ENCODE measurements at regions not wholly inside any gene's neighbourhood (a gene's known extent, or its start where the extent isn't known, plus 50 kb on each side); places are given as distances from the start of the nearest gene placed in this dataset.
A peak's percentile ranks its signal among the peaks of the same experiment; 100 is the strongest.

- H3K4me1 ChIP-seq (ENCODE audit: control insufficient read depth, insufficient read depth, low read length): no peaks in the 10 kb centered on the region
- H3K4me3 ChIP-seq (ENCODE audit: low read length): no peak overlapping the region
- H3K9me3 ChIP-seq (ENCODE audit: control insufficient read depth, low read depth, low read length): no peaks in the 10 kb centered on the region
- no peak for DNase-seq
- H3K27ac ChIP-seq (ENCODE audit: low read length): no peak overlapping the region
- no peaks in the 10 kb centered on the region for H3K36me3 ChIP-seq (ENCODE audit: control insufficient read depth, insufficient read depth, low read length)
- WGBS (ENCODE audit: insufficient coverage, low lambda C conversion rate): 56% methylated on average over 4 of the region's 5 CpGs
- H3K27me3 ChIP-seq (ENCODE audit: control insufficient read depth, insufficient read depth, low read length): no peaks in the 10 kb centered on the region
Observed at GRCh38 chr5:18334949-18335348, 700.7 kb downstream of the TAF11L14 start.

- Histone ChIP-seq H3K4me3 (ENCODE audit: low read length) (no peak overlapping the region), H3K4me1 (ENCODE audit: control insufficient read depth, insufficient read depth, low read length) (no peaks in the 10 kb centered on the region), H3K27ac (ENCODE audit: low read length) (no peak overlapping the region), H3K9me3 (ENCODE audit: control insufficient read depth, low read depth, low read length) (no peaks in the 10 kb centered on the region), H3K27me3 (ENCODE audit: control insufficient read depth, insufficient read depth, low read length) (no peaks in the 10 kb centered on the region), H3K36me3 (ENCODE audit: control insufficient read depth, insufficient read depth, low read length) (no peaks in the 10 kb centered on the region)
- 71% methylated on average over 1 of the region's 3 CpGs for WGBS (ENCODE audit: insufficient coverage, low lambda C conversion rate)
- no peak for DNase-seq
Observed at GRCh38 chr5:18354828-18355227, 720.6 kb downstream of the TAF11L14 start.

GRCh38 chr5:18357486-18357885, 723.2 kb downstream of the TAF11L14 start:
- no peaks in the 10 kb centered on the region for H3K4me1 ChIP-seq (ENCODE audit: control insufficient read depth, insufficient read depth, low read length)
- no peaks in the 10 kb centered on the region for H3K9me3 ChIP-seq (ENCODE audit: control insufficient read depth, low read depth, low read length)
- no CpG with 5 or more reads among the region's 4 CpGs for WGBS (ENCODE audit: insufficient coverage, low lambda C conversion rate)
- H3K27ac ChIP-seq (ENCODE audit: low read length): no peak overlapping the region
- no peaks in the 10 kb centered on the region for H3K27me3 ChIP-seq (ENCODE audit: control insufficient read depth, insufficient read depth, low read length)
- no peaks in the 10 kb centered on the region for H3K36me3 ChIP-seq (ENCODE audit: control insufficient read depth, insufficient read depth, low read length)
- DNase-seq: no peak
- H3K4me3 ChIP-seq (ENCODE audit: low read length): no peak overlapping the region

- Histone ChIP-seq H3K27ac (ENCODE audit: low read length) (no peak overlapping the region), H3K27me3 (ENCODE audit: control insufficient read depth, insufficient read depth, low read length) (no peaks in the 10 kb centered on the region), H3K4me1 (ENCODE audit: control insufficient read depth, insufficient read depth, low read length) (no peaks in the 10 kb centered on the region), H3K36me3 (ENCODE audit: control insufficient read depth, insufficient read depth, low read length) (no peaks in the 10 kb centered on the region), H3K4me3 (ENCODE audit: low read length) (no peak overlapping the region), H3K9me3 (ENCODE audit: control insufficient read depth, low read depth, low read length) (no peaks in the 10 kb centered on the region)
- 33% methylated on average over 1 of the region's 8 CpGs for WGBS (ENCODE audit: insufficient coverage, low lambda C conversion rate)
- DNase-seq: no peak
Observed at GRCh38 chr5:18366234-18366633, 732.0 kb downstream of the TAF11L14 start.

GRCh38 chr5:18370531-18370930, 736.3 kb downstream of the TAF11L14 start:
- Histone ChIP-seq H3K36me3 (ENCODE audit: control insufficient read depth, insufficient read depth, low read length) (no peaks in the 10 kb centered on the region), H3K27me3 (ENCODE audit: control insufficient read depth, insufficient read depth, low read length) (no peaks in the 10 kb centered on the region), H3K4me1 (ENCODE audit: control insufficient read depth, insufficient read depth, low read length) (no peaks in the 10 kb centered on the region), H3K4me3 (ENCODE audit: low read length) (no peak overlapping the region), H3K27ac (ENCODE audit: low read length) (no peak overlapping the region), H3K9me3 (ENCODE audit: control insufficient read depth, low read depth, low read length) (no peaks in the 10 kb centered on the region)
- 42% methylated on average over 2 of the region's 3 CpGs for WGBS (ENCODE audit: insufficient coverage, low lambda C conversion rate)
- no peak for DNase-seq

GRCh38 chr5:18375641-18376040, 741.4 kb downstream of the TAF11L14 start:
- no peak for DNase-seq
- H3K4me3 ChIP-seq (ENCODE audit: low read length): no peak overlapping the region
- no peaks in the 10 kb centered on the region for H3K9me3 ChIP-seq (ENCODE audit: control insufficient read depth, low read depth, low read length)
- no peak overlapping the region for H3K27ac ChIP-seq (ENCODE audit: low read length)
- WGBS (ENCODE audit: insufficient coverage, low lambda C conversion rate): no CpG with 5 or more reads among the region's 2 CpGs
- H3K27me3 ChIP-seq (ENCODE audit: control insufficient read depth, insufficient read depth, low read length): no peaks in the 10 kb centered on the region
- no peaks in the 10 kb centered on the region for H3K4me1 ChIP-seq (ENCODE audit: control insufficient read depth, insufficient read depth, low read length)
- no peaks in the 10 kb centered on the region for H3K36me3 ChIP-seq (ENCODE audit: control insufficient read depth, insufficient read depth, low read length)

- H3K27me3 ChIP-seq (ENCODE audit: control insufficient read depth, insufficient read depth, low read length): no peaks in the 10 kb centered on the region
- no peak for DNase-seq
- H3K27ac ChIP-seq (ENCODE audit: low read length): no peak overlapping the region
- no peaks in the 10 kb centered on the region for H3K36me3 ChIP-seq (ENCODE audit: control insufficient read depth, insufficient read depth, low read length)
- no peaks in the 10 kb centered on the region for H3K9me3 ChIP-seq (ENCODE audit: control insufficient read depth, low read depth, low read length)
- 100% methylated on average over 2 of the region's 2 CpGs for WGBS (ENCODE audit: insufficient coverage, low lambda C conversion rate)
- no peak overlapping the region for H3K4me3 ChIP-seq (ENCODE audit: low read length)
- H3K4me1 ChIP-seq (ENCODE audit: control insufficient read depth, insufficient read depth, low read length): no peaks in the 10 kb centered on the region
Observed at GRCh38 chr5:18378066-18378465, 743.8 kb downstream of the TAF11L14 start.

GRCh38 chr5:18379189-18379588, 744.9 kb downstream of the TAF11L14 start:
- Histone ChIP-seq H3K36me3 (ENCODE audit: control insufficient read depth, insufficient read depth, low read length) (no peaks in the 10 kb centered on the region), H3K4me3 (ENCODE audit: low read length) (no peak overlapping the region)
- 0% methylated on average over 1 of the region's 1 CpG for WGBS (ENCODE audit: insufficient coverage, low lambda C conversion rate)

GRCh38 chr5:18380729-18381362, 746.6 kb downstream of the TAF11L14 start:
- no peaks in the 10 kb centered on the region for H3K27me3 ChIP-seq (ENCODE audit: control insufficient read depth, insufficient read depth, low read length)
- H3K4me3 ChIP-seq (ENCODE audit: low read length): no peak overlapping the region
- no peaks in the 10 kb centered on the region for H3K9me3 ChIP-seq (ENCODE audit: control insufficient read depth, low read depth, low read length)
- DNase-seq: no peak
- WGBS (ENCODE audit: insufficient coverage, low lambda C conversion rate): 80% methylated on average over 1 of the region's 2 CpGs
- no peaks in the 10 kb centered on the region for H3K4me1 ChIP-seq (ENCODE audit: control insufficient read depth, insufficient read depth, low read length)
- H3K27ac ChIP-seq (ENCODE audit: low read length): no peak overlapping the region
- H3K36me3 ChIP-seq (ENCODE audit: control insufficient read depth, insufficient read depth, low read length): no peaks in the 10 kb centered on the region

More at GRCh38 chr5:18379189-18379588, 744.9 kb downstream of the TAF11L14 start:
- Histone ChIP-seq H3K27me3 (ENCODE audit: control insufficient read depth, insufficient read depth, low read length) (no peaks in the 10 kb centered on the region), H3K4me1 (ENCODE audit: control insufficient read depth, insufficient read depth, low read length) (no peaks in the 10 kb centered on the region), H3K27ac (ENCODE audit: low read length) (no peak overlapping the region), H3K9me3 (ENCODE audit: control insufficient read depth, low read depth, low read length) (no peaks in the 10 kb centered on the region)
- DNase-seq: no peak

GRCh38 chr5:18393565-18394442, 759.5 kb downstream of the TAF11L14 start:
- Histone ChIP-seq H3K4me3 (ENCODE audit: low read length) (no peak overlapping the region), H3K9me3 (ENCODE audit: control insufficient read depth, low read depth, low read length) (no peaks in the 10 kb centered on the region), H3K4me1 (ENCODE audit: control insufficient read depth, insufficient read depth, low read length) (no peaks in the 10 kb centered on the region), H3K36me3 (ENCODE audit: control insufficient read depth, insufficient read depth, low read length) (no peaks in the 10 kb centered on the region), H3K27ac (ENCODE audit: low read length) (no peak overlapping the region), H3K27me3 (ENCODE audit: control insufficient read depth, insufficient read depth, low read length) (no peaks in the 10 kb centered on the region)
- peak in 1 of 2 donors; percentile 7 for DNase-seq
- no CpG with 5 or more reads among the region's 17 CpGs for WGBS (ENCODE audit: insufficient coverage, low lambda C conversion rate)
